ENCODE measurements at regions not wholly inside any gene's neighbourhood (a gene's known extent, or its start where the extent isn't known, plus 50 kb on each side); places are given as distances from the start of the nearest gene placed in this dataset.

DNA sequence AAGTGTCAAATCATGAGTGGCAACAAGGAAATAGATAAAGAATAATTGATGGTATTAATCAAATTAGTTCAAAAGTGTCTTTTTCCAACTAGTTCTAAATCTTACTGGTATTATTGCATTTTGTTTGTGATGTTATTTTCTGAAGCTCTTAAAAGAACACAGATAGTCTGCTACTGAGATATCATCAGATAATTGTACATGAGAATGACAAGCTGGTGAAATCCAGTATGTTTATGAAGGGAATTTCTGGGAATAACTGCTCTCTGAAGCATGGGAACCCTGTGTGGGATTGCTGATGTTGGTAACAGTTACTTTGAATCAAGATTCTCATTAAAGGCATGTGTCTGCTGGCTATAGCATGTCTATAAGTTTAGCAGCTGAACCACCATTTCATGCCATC is 190.3 kb upstream of the CDIN1 start:
- Histone ChIP-seq H3K9me3 (ENCODE audit: control insufficient read depth, low read length) (no peaks in the 10 kb centered on the region), H3K27me3 (ENCODE audit: control insufficient read depth, insufficient read depth, low read length, poor library complexity, severe bottlenecking) (no peaks in the 10 kb centered on the region), H3K4me3 (ENCODE audit: insufficient read depth, low read depth, low read length) (no peak overlapping the region), H3K4me1 (ENCODE audit: control insufficient read depth, insufficient read depth, low read length) (no peaks in the 10 kb centered on the region), H3K36me3 (ENCODE audit: control insufficient read depth, insufficient read depth, low read length) (no peaks in the 10 kb centered on the region), H3K27ac (ENCODE audit: insufficient read depth, low read depth, low read length, poor library complexity, severe bottlenecking) (no peak overlapping the region)

DNA sequence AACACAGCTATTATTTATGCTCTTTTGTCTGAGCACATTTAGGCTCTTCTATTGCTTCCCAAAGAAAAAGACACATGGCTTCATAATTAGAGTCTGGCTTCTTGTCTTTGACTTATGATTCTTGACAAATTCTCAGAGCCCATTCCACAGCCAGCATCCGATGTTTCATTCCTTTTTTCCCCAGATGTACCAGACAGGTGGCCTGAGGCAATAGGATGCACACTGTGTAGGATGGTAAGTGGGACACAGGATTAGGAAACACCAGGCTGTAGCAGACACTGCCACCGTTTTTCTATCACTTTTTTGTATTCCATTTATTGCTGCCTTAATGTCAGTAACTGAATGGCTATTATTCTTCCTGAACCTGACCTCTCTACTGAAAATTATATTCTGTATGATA is 188.9 kb upstream of the CDIN1 start:
- Histone ChIP-seq H3K27me3 (ENCODE audit: control insufficient read depth, insufficient read depth, low read length, poor library complexity, severe bottlenecking) (no peaks in the 10 kb centered on the region), H3K36me3 (ENCODE audit: control insufficient read depth, insufficient read depth, low read length) (no peaks in the 10 kb centered on the region), H3K27ac (ENCODE audit: insufficient read depth, low read depth, low read length, poor library complexity, severe bottlenecking) (no peak overlapping the region), H3K9me3 (ENCODE audit: control insufficient read depth, low read length) (no peaks in the 10 kb centered on the region), H3K4me1 (ENCODE audit: control insufficient read depth, insufficient read depth, low read length) (no peaks in the 10 kb centered on the region), H3K4me3 (ENCODE audit: insufficient read depth, low read depth, low read length) (no peak overlapping the region)
- WGBS, 2 experiments = 89 to 93% methylated on average over 2 of the region's 2 CpGs

DNA sequence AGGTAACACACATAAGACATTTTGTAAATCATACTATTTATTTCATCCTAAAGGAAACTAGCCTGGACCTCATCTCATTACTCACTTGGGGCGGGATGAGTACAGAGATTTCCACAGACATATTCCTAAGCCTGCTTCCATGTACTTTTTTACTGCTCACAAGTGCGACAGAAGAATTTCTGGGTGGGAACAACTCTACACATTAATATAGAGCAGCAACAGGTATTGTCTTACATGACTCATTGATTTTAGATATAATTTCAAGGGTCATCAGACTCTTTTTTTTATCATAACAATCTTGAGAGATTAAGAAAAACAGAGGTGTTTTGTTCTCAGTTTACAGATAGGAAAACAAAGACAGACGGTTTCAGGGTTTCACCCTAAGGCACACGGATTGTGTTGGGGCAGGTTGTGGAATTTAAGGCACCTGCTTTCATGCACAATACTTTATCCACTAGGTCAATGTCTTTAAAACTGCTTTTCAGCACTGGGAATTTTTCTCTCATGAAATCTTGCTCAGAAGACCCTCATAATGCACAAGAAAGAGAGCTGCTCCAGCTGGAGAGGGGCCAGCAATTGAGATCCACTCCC is 186.7 kb upstream of the CDIN1 start:
- H3K4me1 ChIP-seq (ENCODE audit: control insufficient read depth, insufficient read depth, low read length) = no peaks in the 10 kb centered on the region
- no peak overlapping the region for H3K27ac ChIP-seq (ENCODE audit: insufficient read depth, low read depth, low read length, poor library complexity, severe bottlenecking)
- no peak overlapping the region for H3K4me3 ChIP-seq (ENCODE audit: insufficient read depth, low read depth, low read length)
- H3K9me3 ChIP-seq (ENCODE audit: control insufficient read depth, low read length) = no peaks in the 10 kb centered on the region
- H3K27me3 ChIP-seq (ENCODE audit: control insufficient read depth, insufficient read depth, low read length, poor library complexity, severe bottlenecking) = no peaks in the 10 kb centered on the region
- WGBS, 2 experiments = 87 to 89% methylated on average over 4 of the region's 4 CpGs
- H3K36me3 ChIP-seq (ENCODE audit: control insufficient read depth, insufficient read depth, low read length) = no peaks in the 10 kb centered on the region

DNA sequence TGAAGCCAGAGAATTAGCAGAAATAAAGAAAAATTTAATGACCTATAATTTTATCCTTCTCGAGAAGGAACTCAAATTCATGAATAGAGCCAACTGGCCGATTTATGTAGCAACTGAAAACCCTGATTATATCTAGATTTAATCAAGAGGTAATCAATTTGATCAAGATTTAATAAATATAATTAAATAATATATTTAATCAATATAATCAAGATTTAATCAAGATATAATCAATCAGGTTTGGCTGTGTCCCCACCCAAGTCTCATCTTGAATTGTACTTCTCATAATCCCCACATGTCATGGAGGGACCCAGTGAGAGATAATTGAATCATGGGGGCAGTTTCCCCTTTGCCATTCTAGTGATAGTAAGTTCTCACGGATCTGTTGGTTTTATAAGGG is 181.2 kb upstream of the CDIN1 start:
- H3K4me3 ChIP-seq (ENCODE audit: insufficient read depth, low read depth, low read length) = no peak overlapping the region
- no peaks in the 10 kb centered on the region for H3K36me3 ChIP-seq (ENCODE audit: control insufficient read depth, insufficient read depth, low read length)
- no peaks in the 10 kb centered on the region for H3K27me3 ChIP-seq (ENCODE audit: control insufficient read depth, insufficient read depth, low read length, poor library complexity, severe bottlenecking)
- WGBS, 2 experiments = 95 to 97% methylated on average over 1 to 3 of the region's 3 CpGs
- no peaks in the 10 kb centered on the region for H3K9me3 ChIP-seq (ENCODE audit: control insufficient read depth, low read length)
- H3K4me1 ChIP-seq (ENCODE audit: control insufficient read depth, insufficient read depth, low read length) = peaks cover 1% of the 10 kb centered on the region
- no peak overlapping the region for H3K27ac ChIP-seq (ENCODE audit: insufficient read depth, low read depth, low read length, poor library complexity, severe bottlenecking)

DNA sequence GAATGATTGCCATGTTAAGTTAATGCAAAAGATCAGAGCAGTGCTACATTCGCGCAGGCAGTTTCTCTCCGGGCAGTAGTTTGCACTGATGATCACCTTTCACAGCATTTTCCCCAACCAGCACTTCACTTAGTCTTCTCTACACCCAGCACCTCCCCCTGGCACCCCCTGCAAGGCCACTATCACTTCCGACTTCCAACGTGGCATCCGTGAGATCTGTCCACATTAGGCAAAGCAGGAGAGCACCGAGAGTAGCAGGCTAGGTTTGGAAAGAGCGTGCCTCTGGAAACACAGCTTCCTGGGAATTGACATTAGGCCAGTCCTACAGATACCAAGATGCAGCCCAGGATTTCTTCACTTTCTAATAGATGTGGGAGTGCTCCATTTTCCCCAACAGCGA is 180.2 kb upstream of the CDIN1 start:
- Histone ChIP-seq H3K27me3 (ENCODE audit: control insufficient read depth, insufficient read depth, low read length, poor library complexity, severe bottlenecking) (no peaks in the 10 kb centered on the region), H3K36me3 (ENCODE audit: control insufficient read depth, insufficient read depth, low read length) (no peaks in the 10 kb centered on the region), H3K9me3 (ENCODE audit: control insufficient read depth, low read length) (no peaks in the 10 kb centered on the region), H3K27ac (ENCODE audit: insufficient read depth, low read depth, low read length, poor library complexity, severe bottlenecking) (no peak overlapping the region), H3K4me3 (ENCODE audit: insufficient read depth, low read depth, low read length) (no peak overlapping the region), H3K4me1 (ENCODE audit: control insufficient read depth, insufficient read depth, low read length) (peaks cover 7% of the 10 kb centered on the region)
- WGBS, 2 experiments = 94% methylated on average over 9 of the region's 9 CpGs

DNA sequence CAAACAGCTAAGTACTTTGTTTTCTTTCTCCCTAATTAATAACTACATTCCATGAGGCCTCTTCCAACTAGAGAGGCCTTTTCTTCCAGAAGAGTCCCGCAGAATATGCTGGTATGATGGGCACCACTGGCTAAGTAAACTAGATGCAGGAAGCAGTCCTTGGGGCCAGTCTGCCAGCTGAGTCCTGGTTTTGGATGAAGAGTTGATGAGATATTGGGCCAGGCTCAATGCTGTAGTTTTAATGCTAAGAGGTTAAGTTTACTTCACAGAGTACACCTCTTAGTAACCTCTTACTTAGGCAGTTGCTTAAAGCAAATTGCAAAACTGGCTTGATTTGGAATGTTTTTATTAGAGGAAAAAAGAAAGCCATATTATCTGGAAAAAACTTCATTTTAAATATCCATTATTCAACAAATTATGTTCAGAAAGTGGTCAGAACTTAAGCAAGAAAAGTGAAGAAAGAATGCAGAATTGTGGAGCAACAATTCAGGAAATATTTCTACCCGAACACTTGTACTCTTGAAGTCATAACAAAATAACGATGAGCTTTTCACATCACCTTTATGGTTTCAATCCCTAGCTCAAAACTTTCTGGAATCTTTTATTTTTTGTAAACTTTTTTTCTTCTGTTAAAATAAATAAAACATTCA is 178.4 kb upstream of the CDIN1 start:
- Histone ChIP-seq H3K27me3 (ENCODE audit: control insufficient read depth, insufficient read depth, low read length, poor library complexity, severe bottlenecking) (no peaks in the 10 kb centered on the region), H3K4me1 (ENCODE audit: control insufficient read depth, insufficient read depth, low read length) (peaks cover 7% of the 10 kb centered on the region), H3K27ac (ENCODE audit: insufficient read depth, low read depth, low read length, poor library complexity, severe bottlenecking) (no peak overlapping the region), H3K9me3 (ENCODE audit: control insufficient read depth, low read length) (no peaks in the 10 kb centered on the region), H3K36me3 (ENCODE audit: control insufficient read depth, insufficient read depth, low read length) (no peaks in the 10 kb centered on the region), H3K4me3 (ENCODE audit: insufficient read depth, low read depth, low read length) (no peak overlapping the region)
- WGBS, 2 experiments = 94 to 100% methylated on average over 3 of the region's 3 CpGs

DNA sequence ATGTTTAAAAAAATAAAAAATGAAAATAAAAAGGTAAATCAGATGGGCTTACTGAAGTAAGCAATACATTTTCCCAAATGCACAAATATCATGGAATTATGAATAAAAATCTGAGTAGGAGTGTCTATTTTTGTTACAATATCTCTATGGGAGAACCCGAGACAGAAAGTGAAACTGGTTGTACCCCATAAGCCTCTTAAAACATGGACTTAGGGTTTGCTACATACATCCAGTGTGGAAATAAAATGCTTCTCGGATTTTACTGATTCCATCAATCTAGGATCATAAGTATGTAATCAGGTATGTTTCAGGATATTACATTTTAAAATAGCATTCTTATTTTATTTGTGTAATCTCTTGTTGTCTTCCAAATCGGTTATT is 177.8 kb upstream of the CDIN1 start:
- Histone ChIP-seq H3K4me1 (ENCODE audit: control insufficient read depth, insufficient read depth, low read length) (peaks cover 8% of the 10 kb centered on the region), H3K27me3 (ENCODE audit: control insufficient read depth, insufficient read depth, low read length, poor library complexity, severe bottlenecking) (no peaks in the 10 kb centered on the region), H3K27ac (ENCODE audit: insufficient read depth, low read depth, low read length, poor library complexity, severe bottlenecking) (no peak overlapping the region), H3K4me3 (ENCODE audit: insufficient read depth, low read depth, low read length) (no peak overlapping the region), H3K36me3 (ENCODE audit: control insufficient read depth, insufficient read depth, low read length) (no peaks in the 10 kb centered on the region), H3K9me3 (ENCODE audit: control insufficient read depth, low read length) (no peaks in the 10 kb centered on the region)
- 100% methylated on average over 2 to 3 of the region's 3 CpGs for WGBS, 2 experiments

DNA sequence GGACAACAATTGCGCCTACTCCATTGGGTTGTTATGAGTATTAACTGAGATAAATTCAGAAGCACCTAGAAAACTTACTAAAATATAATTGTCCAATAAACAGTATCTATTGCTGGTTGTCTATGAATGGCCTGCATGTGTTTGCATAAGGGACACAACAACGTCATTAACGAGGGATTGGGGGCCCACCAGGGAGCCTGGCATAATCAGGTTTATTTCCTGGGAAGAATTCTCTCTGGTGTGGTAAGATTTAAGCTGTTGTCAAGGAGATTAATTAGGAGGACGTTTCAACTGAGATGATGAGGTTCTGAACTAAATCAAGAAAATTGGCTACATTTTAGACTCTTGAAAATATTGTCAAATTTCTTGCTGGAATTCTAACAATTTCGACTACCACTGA is 176.1 kb upstream of the CDIN1 start:
- H3K9me3 ChIP-seq (ENCODE audit: control insufficient read depth, low read length) = no peaks in the 10 kb centered on the region
- H3K4me1 ChIP-seq (ENCODE audit: control insufficient read depth, insufficient read depth, low read length) = peaks cover 15% of the 10 kb centered on the region
- no peak overlapping the region for H3K4me3 ChIP-seq (ENCODE audit: insufficient read depth, low read depth, low read length)
- WGBS, 2 experiments = 49 to 51% methylated on average over 4 to 5 of the region's 5 CpGs
- no peaks in the 10 kb centered on the region for H3K36me3 ChIP-seq (ENCODE audit: control insufficient read depth, insufficient read depth, low read length)
- no peak overlapping the region for H3K27ac ChIP-seq (ENCODE audit: insufficient read depth, low read depth, low read length, poor library complexity, severe bottlenecking)
- no peaks in the 10 kb centered on the region for H3K27me3 ChIP-seq (ENCODE audit: control insufficient read depth, insufficient read depth, low read length, poor library complexity, severe bottlenecking)

DNA sequence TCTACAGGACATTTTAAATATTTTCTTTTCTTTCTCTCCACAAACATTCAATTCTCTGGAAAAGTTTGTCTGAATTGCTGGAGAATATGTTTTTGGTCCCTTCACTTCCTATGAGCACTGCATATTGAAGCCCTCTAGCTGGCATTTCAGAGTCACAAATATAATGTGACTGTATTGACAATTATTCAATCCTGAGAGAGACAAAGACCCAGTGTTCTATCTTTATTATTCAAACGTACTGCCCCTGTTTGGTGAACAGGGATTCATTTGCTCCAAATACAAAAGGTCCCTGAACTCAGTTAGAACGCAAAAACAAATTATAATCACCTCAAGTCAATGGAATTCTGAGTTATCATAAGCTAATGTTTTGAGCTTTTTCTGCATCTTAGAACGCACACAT is 173.1 kb upstream of the CDIN1 start:
- H3K27me3 ChIP-seq (ENCODE audit: control insufficient read depth, insufficient read depth, low read length, poor library complexity, severe bottlenecking) = no peaks in the 10 kb centered on the region
- H3K9me3 ChIP-seq (ENCODE audit: control insufficient read depth, low read length) = no peaks in the 10 kb centered on the region
- peaks cover 15% of the 10 kb centered on the region for H3K4me1 ChIP-seq (ENCODE audit: control insufficient read depth, insufficient read depth, low read length)
- 41 to 43% methylated on average over 3 of the region's 3 CpGs for WGBS, 2 experiments
- H3K36me3 ChIP-seq (ENCODE audit: control insufficient read depth, insufficient read depth, low read length) = no peaks in the 10 kb centered on the region
- no peak overlapping the region for H3K27ac ChIP-seq (ENCODE audit: insufficient read depth, low read depth, low read length, poor library complexity, severe bottlenecking)
- no peak overlapping the region for H3K4me3 ChIP-seq (ENCODE audit: insufficient read depth, low read depth, low read length)

DNA sequence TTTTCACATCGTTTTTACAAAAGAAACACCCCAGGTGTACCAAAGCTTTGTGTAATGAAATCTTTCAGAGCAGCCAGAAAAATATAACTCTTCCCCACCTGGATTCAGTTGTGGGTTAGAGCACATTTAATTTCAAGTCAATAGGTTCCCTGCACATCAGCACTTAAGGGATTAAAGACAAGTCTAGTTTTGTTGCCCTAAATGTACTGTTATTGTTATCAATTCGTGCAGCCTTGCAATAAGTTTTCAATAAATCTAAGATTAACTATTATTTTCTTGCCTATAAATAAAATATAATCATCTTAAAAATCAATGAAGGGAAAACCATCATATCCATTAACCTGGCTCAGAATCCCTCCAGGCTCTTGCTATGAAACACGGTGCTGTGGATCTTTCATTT is 172.5 kb upstream of the CDIN1 start:
- H3K36me3 ChIP-seq (ENCODE audit: control insufficient read depth, insufficient read depth, low read length) = no peaks in the 10 kb centered on the region
- 6 to 39% methylated on average over 1 to 2 of the region's 3 CpGs for WGBS, 2 experiments
- no peak overlapping the region for H3K27ac ChIP-seq (ENCODE audit: insufficient read depth, low read depth, low read length, poor library complexity, severe bottlenecking)
- no peaks in the 10 kb centered on the region for H3K9me3 ChIP-seq (ENCODE audit: control insufficient read depth, low read length)
- H3K4me3 ChIP-seq (ENCODE audit: insufficient read depth, low read depth, low read length) = no peak overlapping the region
- no peaks in the 10 kb centered on the region for H3K27me3 ChIP-seq (ENCODE audit: control insufficient read depth, insufficient read depth, low read length, poor library complexity, severe bottlenecking)
- peaks cover 15% of the 10 kb centered on the region for H3K4me1 ChIP-seq (ENCODE audit: control insufficient read depth, insufficient read depth, low read length)

DNA sequence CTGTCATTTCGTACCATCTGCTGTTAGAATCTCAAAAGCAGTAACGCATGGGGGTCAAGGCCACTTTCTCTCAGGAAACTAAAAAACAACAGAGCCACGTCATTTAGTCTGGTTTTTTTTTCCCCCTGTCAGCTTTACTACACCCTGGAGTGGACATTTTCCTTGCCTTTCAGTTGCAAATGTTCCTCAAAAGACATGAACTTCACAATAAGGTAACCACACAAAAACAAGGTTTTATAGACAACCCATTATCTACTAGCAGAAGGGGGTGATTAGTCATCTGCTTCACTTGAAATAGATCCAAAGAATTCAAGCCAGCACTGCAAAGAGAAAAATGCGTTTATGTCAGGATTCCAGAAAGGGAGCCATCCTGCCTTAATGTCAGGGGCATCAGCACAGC is 171.8 kb upstream of the CDIN1 start:
- Histone ChIP-seq H3K4me3 (ENCODE audit: insufficient read depth, low read depth, low read length) (no peak overlapping the region), H3K27ac (ENCODE audit: insufficient read depth, low read depth, low read length, poor library complexity, severe bottlenecking) (no peak overlapping the region), H3K4me1 (ENCODE audit: control insufficient read depth, insufficient read depth, low read length) (peaks cover 15% of the 10 kb centered on the region), H3K27me3 (ENCODE audit: control insufficient read depth, insufficient read depth, low read length, poor library complexity, severe bottlenecking) (no peaks in the 10 kb centered on the region), H3K36me3 (ENCODE audit: control insufficient read depth, insufficient read depth, low read length) (no peaks in the 10 kb centered on the region), H3K9me3 (ENCODE audit: control insufficient read depth, low read length) (no peaks in the 10 kb centered on the region)
- 31 to 34% methylated on average over 4 of the region's 4 CpGs for WGBS, 2 experiments
